ENCODE measurements at regions not wholly inside any gene's neighbourhood (a gene's known extent, or its start where the extent isn't known, plus 50 kb on each side); places are given as distances from the start of the nearest gene placed in this dataset.

- Histone ChIP-seq H3K9ac (ENCODE audit: low read depth, low read length) (no peak overlapping the region), H2BK120ac (ENCODE audit: low read depth, low read length) (no peak overlapping the region), H3K36me3 (ENCODE audit: control insufficient read depth, insufficient read depth, low read length) (no peaks in the 10 kb centered on the region), H2AK9ac (replicated peaks; ENCODE audit: low read depth, low read length, poor library complexity) (no peak overlapping the region), H4K91ac (ENCODE audit: insufficient read depth, low read depth, low read length) (no peak overlapping the region), H3K27ac (ENCODE audit: insufficient read depth, low read length) (no peak overlapping the region), H2AK5ac (ENCODE audit: low read depth, low read length) (no peak overlapping the region), H2BK15ac (ENCODE audit: low read depth, low read length) (no peak overlapping the region), H3K9me1 (ENCODE audit: insufficient read depth, low read length) (no peaks in the 10 kb centered on the region), H3K4me1 (ENCODE audit: control insufficient read depth, insufficient read depth, low read length) (no peaks in the 10 kb centered on the region), H3K56ac (ENCODE audit: extremely low read depth, insufficient read depth, low read length) (no peak overlapping the region), H3K4me3 (ENCODE audit: insufficient read depth, low read depth, low read length) (no peak overlapping the region), H3K18ac (ENCODE audit: low read depth, low read length) (no peak overlapping the region), H4K20me1 (ENCODE audit: insufficient read depth, low read length) (no peaks in the 10 kb centered on the region), H2BK5ac (ENCODE audit: low read depth, low read length, poor library complexity, severe bottlenecking) (no peak overlapping the region), H3K9me3 (ENCODE audit: control insufficient read depth, insufficient read depth, low read length) (peaks cover 4% of the 10 kb centered on the region; the same call in 1 of the 2 replicates), H3K14ac (replicated peaks; ENCODE audit: low read depth, low read length) (no peak overlapping the region), H2AFZ (replicated peaks; ENCODE audit: low read length, poor library complexity) (no peak overlapping the region), H4K8ac (ENCODE audit: low read depth in 2 of 2, low read length in 2 of 2) (no peak overlapping the region), H3K23ac (ENCODE audit: low read depth, low read length) (no peak overlapping the region), H3K79me1 (ENCODE audit: low read depth in 1 of 2, low read length in 2 of 2) (no peaks in the 10 kb centered on the region), H3K4me2 (ENCODE audit: low read depth, low read length) (no peak overlapping the region), H3K4ac (ENCODE audit: low read depth, low read length) (no peak overlapping the region), H3K27me3 (ENCODE audit: control insufficient read depth, insufficient read depth, low read length) (no peaks in the 10 kb centered on the region), H2BK20ac (ENCODE audit: low read depth, low read length) (no peak overlapping the region), H4K5ac (ENCODE audit: low read depth, low read length) (no peak overlapping the region)
- no peak for ATAC-seq (ENCODE audit: low read depth)
- ChIA-PET POLR2A (ENCODE audit: unreplicated experiment) (no interaction called here), CTCF (no interaction called here)
- dilution Hi-C loops (cut with HindIII; ENCODE audit: low sequenced_read_pairs, unreplicated experiment) = no loop called here
- TF ChIP-seq NFE2L2 (IDR thresholded peaks at IDR 0.05; ENCODE audit: low read depth, low read length) (no peak), BHLHE40 (IDR thresholded peaks at IDR 0.05; ENCODE audit: low read depth, low read length) (no peak), RAD21 (IDR thresholded peaks at IDR 0.05; ENCODE audit: low read length) (no peak), POLR2A (IDR thresholded peaks at IDR 0.05; ENCODE audit: low read depth, low read length) (no peak)
- in situ Hi-C loops (cut with MboI; ENCODE audit: low sequenced_read_pairs) = no loop called here
- intact Hi-C loops (cut with micrococcal nuclease) = no loop called here
- no CpG with 5 or more reads among the region's 1 CpG for WGBS, 2 experiments (ENCODE audit: extremely low coverage in 2 of 2, insufficient read length in 1 of 2)
- BruUV-seq (replicated peaks) = no TSS peak
- no peak for DNase-seq
These were observed 880.6 kb upstream of the FRG1 start for GRCh38 chr4:189060104-189060503.

Data from IMR-90 (cell line).